Uterus (tissue), 2 donors: ENCODE measurements at regions not wholly inside any gene's neighbourhood (a gene's known extent, or its start where the extent isn't known, plus 50 kb on each side); places are given as distances from the start of the nearest gene placed in this dataset.

Source experiments
- POLR2A ChIP-seq, 2 donors: fragments of 450-650 bp; IDR thresholded peaks; one replicate each; pipeline ENCODE4 v1.6.1; 2016; ENCODE audit warnings: antibody characterized with exemption in 2 of 2, mild to moderate bottlenecking in 1 of 2, moderate library complexity in 1 of 2
- TF ChIP-seq, protein P1 (sequence below), 4 experiments: fragments of 200-600 bp in 2 of 4; fragments of 450-650 bp in 2 of 4; sonication (generic) in 2 of 4; IDR thresholded peaks; one replicate each; pipeline ENCODE4 v1.5.1; 2016 to 2019; ENCODE audit warnings: antibody characterized with exemption in 4 of 4, mild to moderate bottlenecking in 2 of 4, moderate library complexity in 1 of 4

- TF ChIP-seq, protein P1, sequence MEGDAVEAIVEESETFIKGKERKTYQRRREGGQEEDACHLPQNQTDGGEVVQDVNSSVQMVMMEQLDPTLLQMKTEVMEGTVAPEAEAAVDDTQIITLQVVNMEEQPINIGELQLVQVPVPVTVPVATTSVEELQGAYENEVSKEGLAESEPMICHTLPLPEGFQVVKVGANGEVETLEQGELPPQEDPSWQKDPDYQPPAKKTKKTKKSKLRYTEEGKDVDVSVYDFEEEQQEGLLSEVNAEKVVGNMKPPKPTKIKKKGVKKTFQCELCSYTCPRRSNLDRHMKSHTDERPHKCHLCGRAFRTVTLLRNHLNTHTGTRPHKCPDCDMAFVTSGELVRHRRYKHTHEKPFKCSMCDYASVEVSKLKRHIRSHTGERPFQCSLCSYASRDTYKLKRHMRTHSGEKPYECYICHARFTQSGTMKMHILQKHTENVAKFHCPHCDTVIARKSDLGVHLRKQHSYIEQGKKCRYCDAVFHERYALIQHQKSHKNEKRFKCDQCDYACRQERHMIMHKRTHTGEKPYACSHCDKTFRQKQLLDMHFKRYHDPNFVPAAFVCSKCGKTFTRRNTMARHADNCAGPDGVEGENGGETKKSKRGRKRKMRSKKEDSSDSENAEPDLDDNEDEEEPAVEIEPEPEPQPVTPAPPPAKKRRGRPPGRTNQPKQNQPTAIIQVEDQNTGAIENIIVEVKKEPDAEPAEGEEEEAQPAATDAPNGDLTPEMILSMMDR (IDR thresholded peaks at IDR 0.05), result no peak
- no peak for TF ChIP-seq POLR2A (IDR thresholded peaks at IDR 0.05)
Observed at GRCh38 chr3:127087441-127087840, 104.5 kb downstream of the PLXNA1 start.
